Endothelial cell of umbilical vein (primary cell): ENCODE measurements at regions not wholly inside any gene's neighbourhood (a gene's known extent, or its start where the extent isn't known, plus 50 kb on each side); places are given as distances from the start of the nearest gene placed in this dataset.

Experiments used
- BruUV-seq: library from RNA; stranded (reverse); fragments of 400-500 nt; replicated peaks from 2 replicates; lab custom pipeline; 2021; lab: Mats Ljungman, UMichigan
- CTCF ChIA-PET: fragments of 300-600, 350-600 bp; sonication (Branson Sonifier 250); formaldehyde crosslinking; loops from one replicate; lab custom pipeline; 2021; ENCODE audit warnings: antibody characterized with exemption, inconsistent platforms; lab: Charles Lee
- POLR2A ChIA-PET: fragments of 300-600, 350-600 bp; sonication (Branson Sonifier 250); formaldehyde crosslinking; loops from one replicate; lab custom pipeline; 2021; ENCODE audit warnings: antibody characterized with exemption, inconsistent platforms; lab: Charles Lee
- DNase-seq: peaks from one replicate; pipeline ENCODE4 v3.0.0-alpha.2; 2011; ENCODE audit warnings: low read depth, low spot score
- FAIRE-seq: peaks from 2 replicates; lab custom pipeline; 2011; peaks lifted over from hg19 to GRCh38; lab: Jason Lieb, UNC
- H2AFZ ChIP-seq: 2 replicates; pipeline ENCODE4 v1.6.0; 2012; ENCODE audit warnings: low read depth, low read length, control low read depth, inconsistent platforms
- H3K27ac ChIP-seq: 2 replicates; pipeline ENCODE4 v1.5.1; 2011; ENCODE audit warnings: low read depth, mild to moderate bottlenecking, control low read depth, low read length, moderate library complexity; ENCODE audit not compliant: insufficient read depth
- H3K27me3 ChIP-seq, 2 experiments: 2 replicates each; pipeline versions ENCODE4 v1.6.0 to v1.6.1; 2011; ENCODE audit warnings: low read length in 2 of 2, mixed read lengths in 1 of 2; ENCODE audit not compliant: control insufficient read depth in 2 of 2, insufficient read depth in 2 of 2
- H3K36me3 ChIP-seq, 2 experiments: 2 replicates in 1 of 2; 3 replicates in 1 of 2; pipeline ENCODE4 v1.5.1; 2011; ENCODE audit warnings: low read length in 2 of 2, mild to moderate bottlenecking in 1 of 2, moderate library complexity in 1 of 2; ENCODE audit not compliant: control insufficient read depth in 2 of 2, insufficient read depth in 2 of 2; ENCODE audit errors: extremely low read depth in 1 of 2
- H3K4me1 ChIP-seq: 3 replicates; pipeline ENCODE4 v1.5.1; 2011; ENCODE audit warnings: mild to moderate bottlenecking, low read length; ENCODE audit not compliant: control insufficient read depth, insufficient read depth; ENCODE audit errors: extremely low read depth
- H3K4me2 ChIP-seq: 2 replicates; pipeline ENCODE4 v1.6.1; 2011; ENCODE audit warnings: low read length, control low read depth, mixed read lengths; ENCODE audit not compliant: insufficient read depth
- H3K4me3 ChIP-seq, 3 experiments: fragments of 200-600 bp in 1 of 3; sonication (generic), shearing (Covaris generic) in 1 of 3; replicated peaks in 1 of 3; 2 replicates each; pipeline ENCODE4 v1.5.1; 2011 to 2016; ENCODE audit warnings: control low read depth in 3 of 3, low read length in 3 of 3, mild to moderate bottlenecking in 2 of 3, inconsistent platforms in 1 of 3, low read depth in 1 of 3, moderate library complexity in 1 of 3; ENCODE audit not compliant: insufficient read depth in 1 of 3
- H3K79me2 ChIP-seq: 2 replicates; pipeline ENCODE4 v1.6.0; 2012; ENCODE audit warnings: low read length, inconsistent platforms; ENCODE audit not compliant: control insufficient read depth, insufficient read depth
- H3K9ac ChIP-seq: replicated peaks from 2 replicates; pipeline ENCODE3; 2011; ENCODE audit warnings: low read length, control low read depth; ENCODE audit not compliant: insufficient read depth; ENCODE audit errors: extremely low read depth
- H3K9me1 ChIP-seq: replicated peaks from 3 replicates; pipeline ENCODE4 v1.6.0; 2011; ENCODE audit warnings: mild to moderate bottlenecking, low read length; ENCODE audit not compliant: control insufficient read depth, insufficient read depth; ENCODE audit errors: extremely low read depth
- H3K9me3 ChIP-seq: replicated peaks from 2 replicates; pipeline ENCODE4 v1.5.1; 2012; ENCODE audit warnings: low read length, inconsistent platforms; ENCODE audit not compliant: control insufficient read depth, insufficient read depth
- H4K20me1 ChIP-seq: replicated peaks from 2 replicates; pipeline ENCODE3; 2011; ENCODE audit warnings: mild to moderate bottlenecking, low read length; ENCODE audit not compliant: control insufficient read depth, insufficient read depth; ENCODE audit errors: extremely low read depth
- CTCF ChIP-seq, 2 donors: IDR thresholded peaks; 1 replicate in 1 of 2; 2 replicates in 1 of 2; pipeline ENCODE4 v1.5.1; 2011; ENCODE audit warnings: low read length in 2 of 2, mild to moderate bottlenecking in 2 of 2, moderate library complexity in 2 of 2, control low read depth in 1 of 2, inconsistent platforms in 1 of 2, low read depth in 1 of 2; ENCODE audit not compliant: insufficient read depth in 1 of 2; ENCODE audit errors: extremely low read depth in 1 of 2
- EZH2 ChIP-seq: IDR thresholded peaks from 2 replicates; pipeline ENCODE4 v1.6.1; 2012; ENCODE audit warnings: borderline replicate concordance, low read depth, mild to moderate bottlenecking, moderate library complexity, low read length, inconsistent platforms; ENCODE audit not compliant: severe bottlenecking
- FOS ChIP-seq: IDR thresholded peaks from 2 replicates; pipeline ENCODE4 v1.6.1; 2011; ENCODE audit warnings: mild to moderate bottlenecking, low read length, moderate library complexity, borderline replicate concordance; ENCODE audit not compliant: insufficient read depth
- GATA2 ChIP-seq: IDR thresholded peaks from 2 replicates; pipeline ENCODE4 v1.7.0; 2011; ENCODE audit warnings: low read depth, mild to moderate bottlenecking, moderate library complexity, mixed read lengths, low read length; ENCODE audit not compliant: insufficient read length, insufficient read depth
- JUN ChIP-seq: IDR thresholded peaks from 2 replicates; pipeline ENCODE4 v1.6.1; 2011; ENCODE audit warnings: borderline replicate concordance, low read depth; ENCODE audit not compliant: insufficient read length, insufficient read depth
- MAX ChIP-seq: IDR thresholded peaks from 2 replicates; pipeline ENCODE4 v1.6.1; 2011; ENCODE audit not compliant: insufficient read depth, insufficient read length
- MYC ChIP-seq: IDR thresholded peaks from one replicate; pipeline ENCODE4 v1.6.1; 2011; ENCODE audit warnings: mild to moderate bottlenecking, low read depth, low read length
- POLR2A ChIP-seq: IDR thresholded peaks from 2 replicates; pipeline ENCODE4 v1.6.1; 2012; ENCODE audit warnings: low read depth, mild to moderate bottlenecking, control low read depth, low read length
- POLR2AphosphoS5 ChIP-seq: IDR thresholded peaks from 2 replicates; pipeline ENCODE4 v1.6.1; 2012; ENCODE audit warnings: low read depth, mild to moderate bottlenecking, control low read depth, low read length, moderate library complexity; ENCODE audit not compliant: insufficient read depth
- dilution Hi-C: fragments of 300-500 bp; cut with MboI; formaldehyde crosslinking; loops from one replicate; pipeline ENCODE4 v1.15.0; 2019; ENCODE audit warnings: low sequenced_read_pairs; ENCODE audit not compliant: extremely low pct_ligation_motif_present
- intact Hi-C: fragments of 100-400 bp; cut with micrococcal nuclease; formaldehyde crosslinking; loops from one replicate; pipeline ENCODE4 v1.10.0; 2022

- no peaks in the 10 kb centered on the region for H3K9me3 ChIP-seq
Measured at GRCh38 chr3:67113802-67114407, 115.8 kb downstream of the KBTBD8 start.

More at GRCh38 chr3:67113802-67114407, 115.8 kb downstream of the KBTBD8 start:
- Histone ChIP-seq H2AFZ (no peak overlapping the region), H3K36me3 (no peaks in the 10 kb centered on the region), H3K4me1 (no peaks in the 10 kb centered on the region), H3K9me1 (no peaks in the 10 kb centered on the region), H3K4me3 (no peak overlapping the region), H3K27me3 (no peaks in the 10 kb centered on the region), H4K20me1 (no peaks in the 10 kb centered on the region), H3K9ac (no peak overlapping the region), H3K4me2 (no peak overlapping the region), H3K27ac (no peak overlapping the region), H3K79me2 (no peaks in the 10 kb centered on the region)
- intact Hi-C loops (loop anchor here (1.0 to 10.0 kb wide), 7 partner anchors 115 to 1779 kb away; partner anchors contain the start of gene KBTBD8), dilution Hi-C loops (no loop called here)
- DNase-seq (peak; percentile 87), FAIRE-seq (peak; percentile 86)
- BruUV-seq = no TSS peak
- TF ChIP-seq POLR2A = no peak
- TF ChIP-seq POLR2AphosphoS5 = no peak
- TF ChIP-seq CTCF (IDR thresholded peaks at IDR 0.05; ENCODE audit: extremely low read depth in 1 of 2, insufficient read depth in 1 of 2, low read depth in 1 of 2, low read length in 2 of 2) = peak; percentile 93 to 96
- TF ChIP-seq MAX = no peak
- TF ChIP-seq MYC = no peak
- peak; percentile 11 for TF ChIP-seq GATA2
- peak; percentile 23 for TF ChIP-seq JUN
- TF ChIP-seq EZH2 = no peak
- peak; percentile 80 for TF ChIP-seq FOS
- CTCF ChIA-PET = interaction anchor here (0.5 to 5.3 kb wide), 68 partner anchors 10 to 1858 kb away, joined by 3 to 299 read pairs (median 5); partner anchors contain the start of gene KBTBD8
- POLR2A ChIA-PET = no interaction called here
